Right atrium auricular region (tissue), 2 donors: ENCODE measurements at regions not wholly inside any gene's neighbourhood (a gene's known extent, or its start where the extent isn't known, plus 50 kb on each side); places are given as distances from the start of the nearest gene placed in this dataset.

Experiments used
- DNase-seq: peaks from one replicate; pipeline ENCODE4 v3.0.0-alpha.2; 2019; ENCODE audit warnings: low spot score
- H3K27ac ChIP-seq, 2 donors: fragments of 200-600 bp; sonication (generic); 1 replicate in 1 of 2; 2 replicates in 1 of 2; pipeline ENCODE4 v1.5.1; 2016 to 2019
- H3K27me3 ChIP-seq, 2 donors: fragments of 200-600 bp; sonication (generic); one replicate each; pipeline versions ENCODE4 v1.5.1 to v1.6.0; 2017 to 2019
- H3K36me3 ChIP-seq: fragments of 200-600 bp; sonication (generic); one replicate; pipeline ENCODE4 v1.5.1; 2016
- H3K4me1 ChIP-seq, 2 donors: fragments of 200-600 bp; sonication (generic); one replicate each; pipeline versions ENCODE4 v1.5.1 to v1.6.0; 2017 to 2019
- H3K4me3 ChIP-seq, 2 donors: fragments of 200-600 bp; sonication (generic); 1 replicate in 1 of 2; 2 replicates in 1 of 2; pipeline ENCODE4 v1.5.1; 2017 to 2019; ENCODE audit warnings: mild to moderate bottlenecking in 1 of 2, moderate library complexity in 1 of 2
- H3K9me3 ChIP-seq, 2 donors: fragments of 200-600 bp; sonication (generic); one replicate each; pipeline ENCODE4 v1.5.1; 2019
- TF ChIP-seq, protein P1 (sequence below), 2 donors: fragments of 200-600 bp; sonication (generic); IDR thresholded peaks; one replicate each; pipeline ENCODE4 v1.5.1; 2019; ENCODE audit warnings: antibody characterized with exemption in 2 of 2

DNA sequence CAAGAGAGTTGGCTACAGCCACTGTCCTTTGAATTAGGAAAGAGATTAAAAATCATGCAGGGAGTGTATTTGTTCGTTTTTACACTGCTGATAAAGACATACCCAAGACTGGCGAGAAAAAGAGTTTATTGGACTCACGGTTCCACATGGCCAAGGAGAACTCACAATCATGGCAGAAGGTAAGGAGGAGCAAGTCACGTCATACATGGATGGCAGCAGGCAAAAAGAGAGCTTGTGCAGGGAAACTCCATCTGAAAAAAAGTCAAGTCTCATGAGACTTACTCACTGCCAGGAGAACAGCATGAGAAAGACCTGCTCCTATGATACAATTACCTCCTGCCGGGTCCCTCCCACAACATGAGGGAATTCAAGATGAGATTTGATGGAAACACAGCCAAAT lies 1595.2 kb downstream of the KCNT2 start:
- TF ChIP-seq, protein P1, sequence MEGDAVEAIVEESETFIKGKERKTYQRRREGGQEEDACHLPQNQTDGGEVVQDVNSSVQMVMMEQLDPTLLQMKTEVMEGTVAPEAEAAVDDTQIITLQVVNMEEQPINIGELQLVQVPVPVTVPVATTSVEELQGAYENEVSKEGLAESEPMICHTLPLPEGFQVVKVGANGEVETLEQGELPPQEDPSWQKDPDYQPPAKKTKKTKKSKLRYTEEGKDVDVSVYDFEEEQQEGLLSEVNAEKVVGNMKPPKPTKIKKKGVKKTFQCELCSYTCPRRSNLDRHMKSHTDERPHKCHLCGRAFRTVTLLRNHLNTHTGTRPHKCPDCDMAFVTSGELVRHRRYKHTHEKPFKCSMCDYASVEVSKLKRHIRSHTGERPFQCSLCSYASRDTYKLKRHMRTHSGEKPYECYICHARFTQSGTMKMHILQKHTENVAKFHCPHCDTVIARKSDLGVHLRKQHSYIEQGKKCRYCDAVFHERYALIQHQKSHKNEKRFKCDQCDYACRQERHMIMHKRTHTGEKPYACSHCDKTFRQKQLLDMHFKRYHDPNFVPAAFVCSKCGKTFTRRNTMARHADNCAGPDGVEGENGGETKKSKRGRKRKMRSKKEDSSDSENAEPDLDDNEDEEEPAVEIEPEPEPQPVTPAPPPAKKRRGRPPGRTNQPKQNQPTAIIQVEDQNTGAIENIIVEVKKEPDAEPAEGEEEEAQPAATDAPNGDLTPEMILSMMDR (IDR thresholded peaks at IDR 0.05): no peak
- no peak for DNase-seq

DNA sequence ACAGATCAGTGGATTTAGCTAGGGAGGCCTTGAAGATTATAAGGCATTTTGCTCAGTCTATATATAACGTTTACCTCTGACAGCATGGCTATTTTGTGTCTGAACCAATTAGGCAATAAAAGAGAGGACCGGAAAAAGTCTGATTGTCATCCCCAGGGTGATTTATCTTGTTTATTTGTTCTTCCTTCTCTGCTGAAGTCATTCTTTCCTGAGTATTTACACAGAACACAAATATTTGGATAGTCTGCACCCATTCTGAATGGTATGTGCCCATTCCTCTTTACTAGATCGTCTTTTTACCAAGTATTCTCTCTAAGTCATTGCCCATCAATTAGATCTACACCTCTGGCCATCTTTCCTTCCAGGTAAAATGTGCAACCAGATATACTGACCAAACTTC lies 1602.9 kb downstream of the KCNT2 start:
- no peaks in the 10 kb centered on the region for H3K4me1 ChIP-seq
- no peaks in the 10 kb centered on the region for H3K9me3 ChIP-seq
- no peak for DNase-seq
- TF ChIP-seq, protein P1 (IDR thresholded peaks at IDR 0.05): no peak
- H3K4me3 ChIP-seq: no peak overlapping the region
- H3K27me3 ChIP-seq: no peaks in the 10 kb centered on the region
- no peak overlapping the region for H3K27ac ChIP-seq
- no peaks in the 10 kb centered on the region for H3K36me3 ChIP-seq

More for the DNA sequence above, 1595.2 kb downstream of the KCNT2 start:
- no peaks in the 10 kb centered on the region for H3K36me3 ChIP-seq
- no peaks in the 10 kb centered on the region for H3K4me1 ChIP-seq
- no peaks in the 10 kb centered on the region for H3K27me3 ChIP-seq
- H3K4me3 ChIP-seq: no peak overlapping the region
- H3K27ac ChIP-seq: no peak overlapping the region
- no peaks in the 10 kb centered on the region for H3K9me3 ChIP-seq

DNA sequence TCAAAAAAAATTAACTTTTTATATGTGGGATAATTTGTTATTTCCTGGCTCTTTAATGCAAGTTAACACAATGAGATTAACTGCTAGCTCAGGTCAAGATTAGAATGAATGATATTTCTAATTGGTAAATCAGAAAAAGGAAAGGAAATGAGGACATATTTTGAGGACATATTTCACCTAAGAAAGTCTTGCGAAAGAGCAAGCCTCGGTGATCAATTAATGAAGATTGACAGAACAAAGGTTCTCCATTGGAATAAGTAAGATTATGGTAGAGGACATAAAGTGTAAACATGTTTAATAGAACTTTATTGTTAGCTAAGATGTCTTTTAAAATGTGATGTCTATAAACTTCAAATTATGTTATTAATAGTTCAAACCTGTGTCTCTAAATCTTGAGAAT lies 1617.8 kb downstream of the KCNT2 start:
- Histone ChIP-seq H3K4me3 (no peak overlapping the region), H3K4me1 (no peaks in the 10 kb centered on the region), H3K36me3 (no peaks in the 10 kb centered on the region), H3K27ac (no peak overlapping the region), H3K27me3 (no peaks in the 10 kb centered on the region), H3K9me3 (no peaks in the 10 kb centered on the region)
- TF ChIP-seq, protein P1 (IDR thresholded peaks at IDR 0.05): no peak
- no peak for DNase-seq

DNA sequence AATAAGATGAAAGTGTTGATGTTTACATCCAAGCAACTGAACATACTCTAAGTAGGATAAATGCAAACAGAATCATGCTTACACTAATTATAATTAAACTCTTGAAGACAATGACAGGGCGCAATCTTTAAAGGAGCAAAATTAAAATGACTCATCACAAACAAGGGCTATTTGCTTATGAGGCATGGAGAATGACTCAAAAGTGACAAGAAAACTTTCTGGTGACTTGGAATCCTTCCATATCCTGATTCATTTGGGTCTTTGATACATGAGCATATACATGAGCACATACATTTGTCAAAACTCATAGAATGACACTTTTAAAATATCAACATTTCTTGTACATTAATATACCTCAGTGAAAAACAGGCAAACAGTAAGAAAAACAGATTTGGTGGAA lies 1632.3 kb downstream of the KCNT2 start:
- no peak for DNase-seq
- TF ChIP-seq, protein P1 (IDR thresholded peaks at IDR 0.05): no peak
- no peaks in the 10 kb centered on the region for H3K4me1 ChIP-seq
- H3K27ac ChIP-seq: no peak overlapping the region
- no peaks in the 10 kb centered on the region for H3K36me3 ChIP-seq
- no peaks in the 10 kb centered on the region for H3K9me3 ChIP-seq
- no peak overlapping the region for H3K4me3 ChIP-seq
- no peaks in the 10 kb centered on the region for H3K27me3 ChIP-seq

DNA sequence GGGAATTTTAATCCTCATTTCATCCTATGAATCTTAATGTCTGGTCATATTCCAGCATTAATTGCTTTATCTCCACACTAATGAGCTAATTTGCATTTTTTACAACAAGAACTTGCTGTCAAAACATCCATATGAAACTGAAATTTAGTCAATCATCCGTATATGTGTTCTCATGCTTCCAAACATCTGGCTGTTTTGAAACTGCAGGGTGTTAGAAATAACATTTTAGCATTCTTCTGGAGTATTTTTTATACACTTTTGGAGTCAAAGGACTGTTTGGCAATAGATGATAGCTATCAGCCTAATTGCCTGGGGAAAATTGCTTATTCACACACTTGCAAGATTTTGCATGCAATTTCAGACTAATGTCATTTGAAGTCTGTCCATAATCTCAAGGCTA lies 1639.3 kb downstream of the KCNT2 start:
- H3K36me3 ChIP-seq: no peaks in the 10 kb centered on the region
- no peaks in the 10 kb centered on the region for H3K4me1 ChIP-seq
- H3K9me3 ChIP-seq: no peaks in the 10 kb centered on the region
- TF ChIP-seq, protein P1 (IDR thresholded peaks at IDR 0.05): no peak
- H3K27me3 ChIP-seq: no peaks in the 10 kb centered on the region
- H3K27ac ChIP-seq: no peak overlapping the region
- DNase-seq: no peak
- H3K4me3 ChIP-seq: no peak overlapping the region

DNA sequence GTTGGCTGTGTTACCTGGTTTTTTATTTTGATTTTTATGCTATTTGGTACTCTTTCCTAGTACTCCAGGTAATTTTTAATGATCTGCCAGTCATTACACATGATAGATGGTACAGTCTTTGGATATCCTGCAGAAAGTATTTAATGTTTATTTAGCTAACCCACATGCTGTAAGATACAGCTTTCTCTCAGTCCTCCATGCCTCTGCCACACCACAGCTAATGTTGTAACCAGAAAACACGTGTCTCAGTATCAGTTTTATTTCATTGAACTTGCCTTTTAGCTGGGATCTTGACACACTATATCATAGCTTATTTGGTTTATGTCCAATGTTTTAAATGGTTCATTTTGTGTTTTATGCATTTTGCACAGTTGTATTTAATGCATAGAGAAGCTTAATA lies 1648.4 kb downstream of the KCNT2 start:
- Histone ChIP-seq H3K27me3 (no peaks in the 10 kb centered on the region), H3K4me1 (no peaks in the 10 kb centered on the region), H3K4me3 (no peak overlapping the region), H3K27ac (no peak overlapping the region), H3K36me3 (no peaks in the 10 kb centered on the region), H3K9me3 (no peaks in the 10 kb centered on the region)
- no peak for DNase-seq
- TF ChIP-seq, protein P1 (IDR thresholded peaks at IDR 0.05): no peak
